ENCODE measurements at regions not wholly inside any gene's neighbourhood (a gene's known extent, or its start where the extent isn't known, plus 50 kb on each side); places are given as distances from the start of the nearest gene placed in this dataset.

DNA sequence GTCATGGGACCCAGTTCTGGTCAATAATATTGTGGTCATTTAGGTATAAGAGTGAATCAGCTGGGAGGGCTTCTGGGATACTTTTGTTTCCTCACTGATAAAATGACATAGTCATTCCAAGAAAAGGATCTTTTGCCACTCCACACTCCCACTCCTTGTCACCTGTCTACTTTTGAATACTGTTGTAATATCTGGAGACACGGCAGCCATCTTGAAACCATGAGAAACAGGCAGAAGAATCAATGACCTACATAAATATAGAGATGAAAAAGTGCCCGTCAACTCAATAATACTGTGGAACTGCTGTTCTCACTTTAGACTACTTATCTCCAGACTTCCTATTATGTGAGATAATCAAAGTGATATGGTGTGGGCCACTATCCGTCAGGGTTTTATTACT lies 154.2 kb downstream of the CCDC34 start:
- Histone ChIP-seq H3K4me3 (ENCODE audit: low read depth, low read length, poor library complexity, severe bottlenecking) (no peak overlapping the region), H3K9me3 (ENCODE audit: low read length) (no peaks in the 10 kb centered on the region), H3K4me1 (ENCODE audit: insufficient read depth, low read length, poor library complexity, severe bottlenecking) (no peaks in the 10 kb centered on the region), H3K9me2 (ENCODE audit: insufficient read depth, low read length) (no peaks in the 10 kb centered on the region), H2AFZ (ENCODE audit: low read length) (no peak overlapping the region; the same call in 1 of the 2 replicates), H4K20me1 (ENCODE audit: insufficient read depth, low read length) (no peaks in the 10 kb centered on the region), H3K36me3 (ENCODE audit: insufficient read depth, low read length) (no peaks in the 10 kb centered on the region), H3K79me2 (ENCODE audit: insufficient read depth, low read depth, low read length) (no peaks in the 10 kb centered on the region), H3K27ac (ENCODE audit: low read depth, low read length, poor library complexity, severe bottlenecking) (no peak overlapping the region), H3K4me2 (ENCODE audit: low read length) (no peak overlapping the region)
- TF ChIP-seq, protein P1, sequence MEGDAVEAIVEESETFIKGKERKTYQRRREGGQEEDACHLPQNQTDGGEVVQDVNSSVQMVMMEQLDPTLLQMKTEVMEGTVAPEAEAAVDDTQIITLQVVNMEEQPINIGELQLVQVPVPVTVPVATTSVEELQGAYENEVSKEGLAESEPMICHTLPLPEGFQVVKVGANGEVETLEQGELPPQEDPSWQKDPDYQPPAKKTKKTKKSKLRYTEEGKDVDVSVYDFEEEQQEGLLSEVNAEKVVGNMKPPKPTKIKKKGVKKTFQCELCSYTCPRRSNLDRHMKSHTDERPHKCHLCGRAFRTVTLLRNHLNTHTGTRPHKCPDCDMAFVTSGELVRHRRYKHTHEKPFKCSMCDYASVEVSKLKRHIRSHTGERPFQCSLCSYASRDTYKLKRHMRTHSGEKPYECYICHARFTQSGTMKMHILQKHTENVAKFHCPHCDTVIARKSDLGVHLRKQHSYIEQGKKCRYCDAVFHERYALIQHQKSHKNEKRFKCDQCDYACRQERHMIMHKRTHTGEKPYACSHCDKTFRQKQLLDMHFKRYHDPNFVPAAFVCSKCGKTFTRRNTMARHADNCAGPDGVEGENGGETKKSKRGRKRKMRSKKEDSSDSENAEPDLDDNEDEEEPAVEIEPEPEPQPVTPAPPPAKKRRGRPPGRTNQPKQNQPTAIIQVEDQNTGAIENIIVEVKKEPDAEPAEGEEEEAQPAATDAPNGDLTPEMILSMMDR (conservative IDR thresholded peaks at IDR 0.05; ENCODE audit: low read length): no peak
- no peak for TF ChIP-seq EZH2phosphoT487 (IDR thresholded peaks at IDR 0.05; ENCODE audit: borderline replicate concordance, low read depth, low read length)
- ChIA-PET CTCF (ENCODE audit: unreplicated experiment) (no interaction called here), POLR2A (interaction anchor here (1.1 kb wide), 1 partner anchor 277 kb away, joined by 4 read pairs; no protein-coding TSS in a partner anchor)
- intact Hi-C loops (cut with micrococcal nuclease; ENCODE audit: unreplicated experiment): loop anchor here (10.0 kb wide), 1 partner anchor 156 kb away; the partner anchor contains the start of gene CCDC34
- BruUV-seq (replicated peaks): no TSS peak
- DNase-seq (ENCODE audit: low spot score): no peak

DNA sequence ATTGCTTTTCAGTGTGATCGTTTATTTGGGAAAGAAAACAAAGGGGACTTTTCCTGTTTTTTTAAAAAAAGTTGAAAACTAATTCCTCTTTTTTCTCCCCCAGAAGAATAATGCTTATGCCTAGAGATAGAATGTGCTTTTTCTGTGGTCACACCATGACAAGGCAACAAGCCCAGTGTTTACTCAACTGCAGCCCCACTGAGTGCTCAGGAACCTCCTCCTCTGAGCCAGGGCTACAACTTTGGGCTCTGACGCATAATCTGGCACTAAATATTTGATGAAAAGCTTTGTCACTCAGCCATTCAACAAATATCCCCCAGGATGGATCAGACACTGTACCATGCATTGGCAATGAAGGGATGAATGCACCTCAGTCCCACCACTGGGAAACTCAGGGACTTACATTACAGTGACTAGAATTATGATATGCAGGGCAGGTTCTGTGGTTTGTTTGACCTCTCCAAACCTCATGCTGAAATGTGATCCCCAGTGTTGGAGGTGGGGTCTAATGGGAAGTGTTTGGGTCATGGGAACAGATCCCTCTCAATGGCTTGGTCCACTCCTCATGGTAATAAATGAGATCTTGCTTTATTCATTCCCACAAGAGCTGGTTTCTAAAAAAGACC lies 155.9 kb downstream of the CCDC34 start:
- Histone ChIP-seq H2AFZ (ENCODE audit: low read length) (no peak overlapping the region), H3K9me2 (ENCODE audit: insufficient read depth, low read length) (no peaks in the 10 kb centered on the region), H3K79me2 (ENCODE audit: insufficient read depth, low read depth, low read length) (no peaks in the 10 kb centered on the region), H3K4me2 (ENCODE audit: low read length) (no peak overlapping the region), H3K36me3 (ENCODE audit: insufficient read depth, low read length) (no peaks in the 10 kb centered on the region), H3K27ac (ENCODE audit: low read depth, low read length, poor library complexity, severe bottlenecking) (no peak overlapping the region), H3K4me3 (ENCODE audit: low read depth, low read length, poor library complexity, severe bottlenecking) (no peak overlapping the region), H3K4me1 (ENCODE audit: insufficient read depth, low read length, poor library complexity, severe bottlenecking) (no peaks in the 10 kb centered on the region), H3K9me3 (ENCODE audit: low read length) (no peaks in the 10 kb centered on the region), H4K20me1 (ENCODE audit: insufficient read depth, low read length) (no peaks in the 10 kb centered on the region)
- ChIA-PET POLR2A (interaction anchor here (0.7 kb wide), 1 partner anchor 23 kb away, joined by 5 read pairs; no protein-coding TSS in a partner anchor), CTCF (ENCODE audit: unreplicated experiment) (no interaction called here)
- BruUV-seq (replicated peaks): no TSS peak
- TF ChIP-seq, protein P1 (conservative IDR thresholded peaks at IDR 0.05; ENCODE audit: low read length): no peak
- TF ChIP-seq EZH2phosphoT487 (IDR thresholded peaks at IDR 0.05; ENCODE audit: borderline replicate concordance, low read depth, low read length): no peak
- no peak for DNase-seq (ENCODE audit: low spot score)
- intact Hi-C loops (cut with micrococcal nuclease; ENCODE audit: unreplicated experiment): loop anchor here (10.0 kb wide), 1 partner anchor 158 kb away; the partner anchor contains the start of gene CCDC34

Measured in OCI-LY7 (cell line).